Stimulated activated CD4-positive, alpha-beta T cell treated with anti-CD3 and anti-CD28 coated beads, Interleukin-4, amount 100 ng/mL, for 4 hours (primary cell): ENCODE measurements at regions not wholly inside any gene's neighbourhood (a gene's known extent, or its start where the extent isn't known, plus 50 kb on each side); places are given as distances from the start of the nearest gene placed in this dataset.

ENCODE experiments used
- DNase-seq, 2 experiments: peaks; one replicate each; pipeline ENCODE4 v3.0.0-alpha.2; 2020

DNA sequence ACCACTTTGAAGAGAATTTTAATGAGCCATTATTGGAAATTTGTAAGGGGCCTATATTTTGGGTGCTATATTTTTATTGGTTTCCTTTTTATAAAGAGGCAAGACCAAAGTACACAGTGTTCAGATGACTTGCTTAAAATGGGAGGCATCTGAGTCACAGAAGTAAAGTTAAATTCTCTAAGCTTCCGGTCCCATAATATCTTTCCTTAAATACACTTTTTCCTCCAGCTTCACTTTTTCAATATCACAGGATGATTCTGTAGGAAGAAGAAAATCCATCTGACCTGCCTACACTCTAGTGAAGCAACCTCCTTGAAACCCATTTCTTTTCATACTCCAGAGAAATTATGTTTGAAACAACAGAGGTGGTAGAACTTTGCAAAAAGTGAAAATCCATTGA, 274.0 kb downstream of the PIK3R1 start:
- DNase-seq, result no peak

DNA sequence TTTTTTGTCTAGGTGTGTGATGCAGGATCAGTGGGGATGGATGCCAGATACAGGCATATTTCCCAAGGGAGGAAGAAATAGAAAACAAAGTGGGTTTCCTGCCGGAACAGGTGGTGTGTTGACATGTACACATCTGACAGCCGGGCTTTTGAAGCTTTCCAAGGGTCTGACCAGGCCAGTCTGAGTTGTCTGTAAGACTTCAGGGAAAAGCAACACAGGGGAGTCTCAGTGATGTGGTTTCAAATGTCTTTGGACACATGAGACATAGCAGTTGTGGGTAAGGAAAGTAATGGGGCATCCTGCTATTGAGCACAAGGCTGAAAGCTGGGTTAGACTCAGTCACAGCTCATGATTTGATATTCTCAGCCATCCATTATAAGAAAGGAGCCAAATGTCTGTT, 274.9 kb downstream of the PIK3R1 start:
- no peak for DNase-seq

DNA sequence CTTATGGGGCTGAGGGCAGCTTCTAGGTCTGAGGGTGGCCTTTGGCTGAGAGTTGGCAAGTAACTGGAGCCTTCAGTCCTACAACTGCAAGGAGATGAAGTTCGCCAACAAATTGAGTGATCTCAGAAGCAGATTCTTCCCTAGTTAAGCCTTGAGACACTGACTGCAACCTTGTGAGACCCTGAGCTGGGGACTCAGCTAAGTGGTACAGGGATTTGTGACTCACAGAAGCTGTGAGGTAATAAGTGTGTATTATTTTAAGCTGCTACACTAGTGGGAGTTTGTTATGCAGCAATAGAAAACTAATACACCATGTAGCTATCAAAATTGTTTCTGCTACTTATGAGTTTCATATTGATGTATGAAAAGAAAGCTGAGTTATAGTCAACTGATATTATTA, 279.2 kb downstream of the PIK3R1 start:
- DNase-seq, result no peak

DNA sequence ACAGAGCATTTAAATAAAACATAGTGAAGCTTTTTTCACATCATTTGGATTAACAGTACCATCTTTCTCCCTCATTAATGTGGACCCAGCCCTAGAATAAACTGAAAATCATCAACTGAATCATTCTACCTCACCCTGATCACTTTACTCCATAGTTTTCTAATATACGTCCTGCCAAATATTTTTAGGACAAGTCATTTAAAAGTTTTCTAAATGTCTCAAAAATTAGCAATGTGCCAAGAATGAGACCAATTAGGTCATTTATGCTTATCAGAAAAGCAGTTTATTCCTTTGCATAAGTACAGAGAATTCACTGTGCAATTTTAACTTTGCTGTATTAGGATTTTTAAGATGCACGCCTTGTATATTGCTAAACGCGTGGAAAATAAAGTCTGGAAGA, 284.4 kb downstream of the PIK3R1 start:
- DNase-seq, result no peak

DNA sequence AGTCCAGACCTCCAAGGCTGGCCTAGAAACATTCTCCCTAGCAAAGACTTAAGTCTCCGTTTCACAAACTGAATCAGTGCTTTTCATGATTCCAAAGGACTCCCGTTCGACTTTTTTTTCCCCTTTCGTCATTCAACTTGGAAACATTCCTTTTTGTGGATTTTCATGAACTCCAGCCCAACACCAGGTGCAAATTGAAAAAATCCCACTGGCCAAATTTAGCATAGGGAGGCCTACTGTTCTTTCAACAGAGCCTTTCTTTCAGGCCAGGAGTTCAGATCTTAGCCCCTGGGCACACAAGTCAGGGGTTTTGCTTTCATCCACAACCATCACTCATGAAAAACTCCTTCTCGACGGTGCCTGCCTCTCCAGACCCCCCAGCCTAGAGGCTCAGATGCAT, 285.3 kb downstream of the PIK3R1 start:
- no peak for DNase-seq

DNA sequence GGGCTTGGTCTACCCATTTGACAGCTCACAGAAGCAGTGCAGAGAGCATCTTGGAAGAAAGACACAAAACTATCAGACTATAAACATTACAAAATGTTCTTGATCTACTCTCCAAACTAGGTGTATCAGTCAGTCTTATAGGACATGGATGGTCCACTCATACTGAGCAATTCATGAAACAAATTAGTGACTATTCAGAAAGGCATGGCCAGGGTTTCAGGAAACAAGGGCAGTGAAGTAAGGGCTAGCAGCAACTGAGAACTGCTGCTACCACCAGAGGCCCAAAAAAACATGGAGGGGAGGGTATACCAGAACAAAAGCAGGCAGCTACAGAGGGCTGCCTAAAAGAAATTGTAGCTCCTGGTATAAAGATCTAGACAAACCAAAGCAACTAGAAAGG, 287.0 kb downstream of the PIK3R1 start:
- DNase-seq, result no peak

DNA sequence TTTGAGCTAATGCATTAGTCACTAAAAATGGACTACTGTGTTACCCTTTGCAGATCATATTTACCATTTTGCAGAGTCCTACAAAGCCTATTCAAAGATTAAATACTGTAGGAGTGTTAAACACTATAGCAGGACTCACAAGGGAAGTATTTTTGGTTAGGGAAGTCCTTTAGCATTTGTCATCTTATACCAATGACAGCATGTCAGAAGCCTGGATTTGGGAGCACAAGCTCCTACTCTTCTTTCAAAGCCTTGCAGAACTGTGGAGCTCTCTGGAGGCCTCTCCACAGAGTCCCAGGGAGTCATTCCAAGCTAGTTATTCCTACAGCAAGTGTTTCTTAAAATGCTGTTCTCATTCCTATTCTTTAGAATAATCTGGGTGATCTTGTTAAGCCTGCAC, 288.8 kb downstream of the PIK3R1 start:
- DNase-seq, result no peak

DNA sequence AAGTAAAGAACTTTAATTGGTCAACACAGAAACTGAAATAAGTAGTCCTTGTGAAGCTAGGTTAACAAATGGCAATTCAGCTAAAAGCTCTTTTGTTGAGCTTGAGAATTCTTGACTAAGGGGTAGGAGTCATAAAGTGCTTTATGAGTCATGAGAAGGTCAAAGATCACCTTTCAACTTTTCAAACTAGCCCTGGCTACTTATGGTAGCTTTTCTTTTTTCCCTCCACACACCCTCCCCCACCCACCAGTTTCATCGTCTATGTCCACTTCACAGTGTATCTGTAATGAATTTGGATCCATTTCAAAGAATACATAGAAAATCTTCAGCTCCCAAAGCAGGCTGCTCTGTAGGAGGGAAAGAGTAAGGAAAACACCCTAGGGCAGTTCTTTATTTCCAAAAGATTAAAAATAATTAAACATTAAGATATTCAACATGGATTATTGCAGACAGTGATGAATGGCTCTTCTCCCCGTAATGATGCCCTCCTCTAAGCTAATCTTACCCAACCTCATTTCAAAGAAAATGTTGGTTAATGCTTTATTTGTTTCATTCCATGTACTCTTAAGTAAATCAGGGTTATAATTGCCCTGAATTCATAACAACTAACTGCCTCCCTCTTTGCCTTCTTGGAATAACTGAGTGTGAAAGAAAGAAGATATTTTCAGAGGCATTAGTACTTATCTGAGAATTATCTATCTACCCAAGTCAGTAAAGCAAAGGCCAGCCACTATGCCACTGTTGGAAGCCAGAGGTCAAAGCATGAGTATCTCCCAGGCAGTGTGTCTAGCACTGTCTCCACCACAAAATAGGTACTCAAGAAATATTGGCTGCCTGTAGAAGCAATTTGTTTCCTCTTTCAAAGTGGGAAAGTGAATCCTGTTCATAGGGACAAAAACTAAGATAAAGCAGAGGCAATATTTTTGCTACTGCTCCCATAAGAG, 290.6 kb downstream of the PIK3R1 start:
- no peak for DNase-seq

DNA sequence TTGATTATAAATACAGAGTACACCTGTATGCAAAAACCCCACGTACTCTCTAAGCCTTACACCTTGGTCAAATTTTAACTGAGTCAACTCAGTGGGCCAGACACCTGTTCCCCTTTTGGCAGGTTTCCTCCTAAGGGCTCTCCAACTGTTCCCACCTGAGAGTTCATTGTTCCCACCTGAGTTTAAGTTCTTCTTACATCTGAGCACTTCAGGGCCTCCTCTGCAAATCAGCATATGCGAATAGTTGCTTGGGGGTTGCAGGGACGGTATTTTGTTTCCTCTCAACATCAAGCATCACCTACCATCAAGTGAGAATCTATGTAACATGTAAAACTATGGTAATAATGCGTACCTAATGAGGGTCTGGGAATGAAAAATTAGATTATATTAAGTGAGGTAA, 300.0 kb downstream of the PIK3R1 start:
- no peak for DNase-seq

DNA sequence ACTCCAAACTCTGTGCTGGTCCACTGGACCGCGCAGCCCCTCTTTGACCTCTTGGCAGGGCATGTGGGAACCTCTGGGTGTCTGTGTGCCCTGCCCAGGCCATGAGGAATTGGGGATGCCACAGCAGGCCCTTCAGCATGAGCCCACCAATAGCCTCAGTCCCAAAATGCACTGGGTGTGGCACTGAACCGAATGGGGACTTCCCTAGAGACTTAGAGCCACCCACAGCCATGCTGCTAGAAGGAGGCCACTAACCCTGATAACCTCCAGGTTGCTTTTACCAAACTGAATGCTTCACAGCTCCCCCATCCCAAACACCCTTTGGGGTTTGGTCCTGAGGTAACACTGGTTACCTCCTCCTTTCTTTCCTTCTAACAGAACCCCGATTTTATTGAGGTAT, 302.7 kb downstream of the PIK3R1 start:
- DNase-seq, result no peak

DNA sequence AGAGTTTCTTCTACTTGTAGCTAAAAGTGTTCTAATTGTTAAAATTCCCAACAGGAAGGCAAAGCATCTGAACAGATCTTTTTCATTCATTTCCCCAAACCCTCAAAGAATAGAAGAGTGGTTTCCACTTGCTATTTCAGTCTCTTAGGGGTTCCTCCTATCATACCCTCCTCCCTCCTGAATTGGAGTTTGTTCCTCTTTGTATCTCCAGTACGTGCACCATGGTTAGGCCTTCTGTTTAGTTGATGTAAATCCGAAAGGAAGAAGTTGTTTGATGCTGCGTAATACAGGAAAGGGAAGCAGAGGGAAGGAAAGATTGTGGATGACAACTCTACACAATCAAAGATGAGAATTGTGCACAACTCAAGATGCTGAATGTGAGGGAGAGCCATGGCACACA, 303.6 kb downstream of the PIK3R1 start:
- no peak for DNase-seq

DNA sequence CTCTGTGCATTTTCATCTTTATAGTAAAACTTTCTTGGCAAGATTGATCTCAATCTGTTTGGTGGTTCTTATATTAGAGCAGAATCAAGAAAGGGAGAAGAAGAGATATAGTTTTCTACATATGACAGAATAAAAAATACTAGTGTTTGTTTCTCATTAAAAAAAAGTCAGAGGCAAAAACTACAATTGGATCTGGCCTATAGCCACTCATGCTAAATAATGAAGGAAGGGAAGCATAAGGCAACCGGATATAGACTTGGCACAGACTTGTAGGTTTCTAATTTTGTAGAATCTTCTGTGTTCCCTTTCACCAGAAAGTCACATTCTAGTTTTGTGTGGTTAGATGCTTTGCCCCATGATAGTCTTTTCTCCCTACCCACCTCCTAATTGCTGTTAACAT, 306.2 kb downstream of the PIK3R1 start:
- DNase-seq, result no peak

DNA sequence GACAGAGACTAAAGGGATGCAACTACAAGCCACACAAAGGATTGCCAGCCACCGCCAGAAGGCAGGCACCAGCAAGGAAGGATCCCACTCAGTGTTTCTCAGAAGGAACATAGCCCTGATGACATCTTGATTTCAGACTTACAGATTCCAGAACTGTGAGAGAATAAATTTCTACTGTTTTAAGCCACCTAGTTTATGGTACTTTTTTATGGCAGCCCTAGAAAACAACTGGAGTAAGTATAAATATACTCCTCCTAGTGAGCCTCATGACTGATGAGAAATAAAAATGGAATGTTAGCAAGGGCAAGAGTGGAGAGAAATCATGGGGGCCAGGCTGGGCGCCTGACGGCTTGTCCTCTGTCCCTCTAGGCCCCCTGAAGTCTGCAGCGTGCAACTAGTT, 307.3 kb downstream of the PIK3R1 start:
- no peak for DNase-seq

DNA sequence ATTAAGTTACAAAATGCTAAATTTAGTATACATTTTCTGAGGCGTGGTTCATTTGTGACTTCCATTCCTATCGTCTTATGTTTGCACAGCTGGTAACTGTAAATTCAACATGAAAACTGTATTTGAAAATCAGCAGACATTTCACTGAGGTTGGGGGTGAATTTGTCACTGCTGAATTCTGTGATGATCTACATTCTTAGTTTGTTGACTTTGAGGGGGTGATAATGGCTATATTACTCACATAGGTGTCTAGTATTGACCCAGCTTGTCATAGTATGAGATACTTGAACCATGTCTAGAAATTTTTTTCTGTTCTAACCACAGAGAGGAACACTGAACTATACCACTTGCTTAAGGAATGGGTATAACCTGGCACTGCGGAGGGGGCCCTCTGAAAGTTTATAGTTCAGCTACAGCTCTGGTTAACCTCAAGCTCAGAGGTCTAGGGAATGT, 313.3 kb downstream of the PIK3R1 start:
- DNase-seq, result no peak

DNA sequence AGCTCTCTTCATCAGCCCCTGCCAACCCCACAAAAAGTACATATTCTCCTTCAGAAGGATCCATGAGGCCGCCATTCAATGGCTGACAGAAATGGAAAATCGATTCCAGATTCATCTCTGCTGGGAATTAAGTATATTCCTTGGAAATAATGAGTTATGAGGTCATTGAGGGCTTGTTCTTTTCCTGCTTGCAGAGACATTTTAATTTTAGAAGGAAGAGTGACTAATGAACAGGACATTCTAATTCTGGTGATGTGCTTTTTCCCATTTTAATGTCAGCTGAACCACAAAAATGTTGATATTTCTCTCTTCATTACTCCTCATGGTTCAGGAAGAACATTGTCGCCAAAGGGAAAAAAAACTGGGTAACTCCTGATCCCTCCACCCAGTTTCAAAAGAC, 314.0 kb downstream of the PIK3R1 start:
- DNase-seq, result no peak

DNA sequence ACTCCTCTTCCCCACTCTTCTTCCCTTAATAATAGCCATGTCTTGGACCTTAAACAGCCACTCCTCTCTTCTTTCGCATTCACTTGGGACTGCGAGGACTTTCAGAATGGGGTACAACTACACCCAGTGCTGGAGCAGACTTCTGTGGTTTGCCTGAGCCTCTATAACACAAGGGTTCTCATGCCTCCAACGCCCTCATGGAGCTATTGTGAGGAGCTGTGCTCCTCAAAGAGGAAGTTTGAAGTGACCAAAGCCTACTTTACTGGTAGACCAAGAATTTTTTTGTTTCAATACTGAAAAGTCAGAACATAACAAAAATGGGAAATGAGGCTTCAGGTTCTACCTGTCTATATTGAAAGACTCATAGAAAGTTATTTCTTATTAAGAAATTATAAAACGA, 316.4 kb downstream of the PIK3R1 start:
- DNase-seq, result no peak

DNA sequence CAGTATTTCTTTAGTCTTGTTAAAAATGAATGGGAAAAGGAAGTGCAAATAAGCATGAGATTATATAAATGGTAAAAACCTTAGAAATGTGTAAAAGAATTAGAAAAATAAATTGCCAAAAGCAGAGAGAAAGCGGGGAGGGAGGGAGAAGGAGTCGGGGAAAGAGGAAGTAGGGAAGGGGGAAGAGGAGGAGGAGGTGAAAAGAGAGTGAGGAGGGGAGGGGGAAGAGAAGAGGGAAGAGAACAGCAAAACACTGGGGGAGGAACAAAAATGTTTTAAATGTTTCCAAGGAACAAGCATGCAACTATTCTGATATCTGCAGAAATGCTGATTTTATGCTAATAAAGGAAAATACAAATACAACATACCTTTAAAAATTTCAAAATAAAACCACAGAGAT, 317.5 kb downstream of the PIK3R1 start:
- no peak for DNase-seq

DNA sequence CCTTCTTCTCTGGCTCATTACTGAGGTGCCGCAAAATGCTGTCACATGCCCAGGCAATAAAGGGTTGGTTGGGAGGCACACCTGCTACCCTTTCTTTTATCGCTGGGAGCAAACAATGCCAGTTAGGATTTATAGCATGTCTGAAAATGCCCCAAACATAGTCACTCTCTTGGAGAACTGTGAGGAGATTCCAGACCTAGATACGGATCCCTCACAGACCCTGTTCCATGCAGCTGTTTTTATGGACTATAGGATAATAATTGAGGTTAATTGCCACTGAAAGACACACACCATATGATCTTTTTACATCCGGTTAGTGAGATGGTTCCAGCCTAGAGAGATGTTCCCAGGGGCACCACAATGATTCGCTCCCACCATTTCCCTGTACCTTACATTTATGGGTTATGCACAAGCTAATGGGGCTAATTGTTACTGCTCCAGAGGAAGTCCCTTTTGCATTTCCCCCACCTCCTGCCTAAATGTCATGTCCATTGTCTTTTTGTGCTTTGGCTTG, 318.1 kb downstream of the PIK3R1 start:
- no peak for DNase-seq

DNA sequence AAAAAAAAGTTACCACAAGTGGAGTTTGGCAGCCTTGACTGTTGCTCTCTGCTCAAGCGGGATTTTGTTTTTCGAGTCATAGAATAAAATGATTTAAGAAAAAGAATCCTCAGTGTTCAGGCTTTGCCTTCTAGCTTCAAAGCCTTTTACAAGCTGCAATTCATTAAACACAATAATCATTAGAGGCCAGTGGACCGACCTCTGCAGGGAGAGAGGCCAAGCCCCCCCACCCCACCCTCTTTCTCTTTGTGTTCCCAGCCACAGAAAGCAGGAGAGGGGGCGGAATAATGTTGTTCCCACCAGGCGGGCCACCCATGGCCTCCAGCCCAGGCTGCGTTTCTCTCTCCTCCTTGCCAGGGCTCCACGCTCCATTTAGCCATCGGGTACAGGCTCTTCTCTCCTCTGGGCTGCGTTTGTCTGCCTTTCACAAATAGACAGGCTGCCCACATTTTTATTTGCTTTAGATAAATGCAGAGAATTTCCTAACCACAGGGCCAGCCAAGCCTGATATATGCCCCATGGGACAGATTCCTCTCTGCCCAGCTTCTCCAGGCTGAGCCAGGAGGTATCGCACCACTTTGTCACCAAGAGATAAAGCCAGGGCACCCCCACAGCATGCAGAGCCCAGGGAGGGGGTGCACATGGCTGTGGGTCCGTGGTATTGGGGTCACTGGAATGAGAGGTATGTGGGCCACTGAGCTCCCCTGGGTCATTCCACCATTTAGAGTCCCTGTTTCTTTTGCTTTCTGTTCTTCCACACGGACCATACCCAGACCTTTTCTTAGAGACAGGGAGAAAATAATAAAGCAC, 318.8 kb downstream of the PIK3R1 start:
- no peak for DNase-seq

DNA sequence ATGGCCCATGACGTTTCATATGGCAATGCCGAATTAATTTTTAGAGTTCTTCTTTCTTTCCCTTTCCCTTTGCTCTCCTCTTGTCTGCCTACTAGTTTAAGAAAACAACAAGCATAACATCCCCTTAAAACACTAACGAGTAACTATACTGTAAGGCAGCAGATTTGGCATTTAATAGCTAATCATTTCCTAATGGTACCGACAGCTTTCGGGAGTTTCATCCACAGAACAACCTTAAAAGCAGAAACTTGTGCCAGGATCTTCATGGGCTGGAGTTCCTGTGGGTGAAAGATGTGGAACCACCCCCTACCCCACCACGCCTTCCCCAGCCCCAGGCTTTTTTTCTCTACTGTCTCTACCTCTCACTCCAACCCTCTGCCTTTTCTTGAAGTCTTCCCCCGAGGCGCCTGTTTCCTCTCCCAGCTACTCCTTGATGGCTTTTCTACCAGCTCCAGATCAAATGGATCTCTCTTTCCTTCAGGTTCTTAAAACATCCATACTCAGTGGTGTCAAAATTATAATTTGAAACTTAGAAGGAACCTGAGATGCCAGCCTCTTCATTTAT, 319.5 kb downstream of the PIK3R1 start:
- DNase-seq, result no peak

DNA sequence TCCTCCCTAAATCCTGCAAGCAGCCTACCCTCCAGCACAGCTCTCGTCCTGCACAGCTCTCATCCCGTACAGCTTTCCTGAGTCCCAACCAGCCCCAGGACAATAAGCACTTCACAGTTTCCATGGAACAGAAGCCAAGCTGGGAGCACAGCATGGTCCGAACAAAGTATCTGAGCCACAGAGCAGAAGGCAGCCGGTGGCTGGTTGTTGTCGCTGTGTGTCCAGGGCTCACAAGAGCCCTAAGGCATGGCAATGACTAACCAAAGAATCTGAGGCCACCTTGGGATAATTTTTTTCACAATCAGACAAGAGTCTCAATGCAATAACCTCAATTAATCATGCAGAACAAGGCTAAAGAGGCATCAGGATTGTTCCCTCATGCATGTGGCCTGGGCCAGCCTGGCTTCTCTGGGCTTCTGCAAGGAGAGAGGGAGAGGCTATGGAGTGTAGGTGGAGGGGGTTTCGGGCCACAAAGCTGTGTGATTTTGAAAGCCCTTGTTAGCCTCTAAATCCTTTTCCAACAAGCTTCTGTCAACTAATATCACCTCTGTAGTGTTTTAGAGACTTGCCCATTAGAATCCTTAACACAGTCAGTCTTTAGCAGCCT, 323.4 kb downstream of the PIK3R1 start:
- no peak for DNase-seq

DNA sequence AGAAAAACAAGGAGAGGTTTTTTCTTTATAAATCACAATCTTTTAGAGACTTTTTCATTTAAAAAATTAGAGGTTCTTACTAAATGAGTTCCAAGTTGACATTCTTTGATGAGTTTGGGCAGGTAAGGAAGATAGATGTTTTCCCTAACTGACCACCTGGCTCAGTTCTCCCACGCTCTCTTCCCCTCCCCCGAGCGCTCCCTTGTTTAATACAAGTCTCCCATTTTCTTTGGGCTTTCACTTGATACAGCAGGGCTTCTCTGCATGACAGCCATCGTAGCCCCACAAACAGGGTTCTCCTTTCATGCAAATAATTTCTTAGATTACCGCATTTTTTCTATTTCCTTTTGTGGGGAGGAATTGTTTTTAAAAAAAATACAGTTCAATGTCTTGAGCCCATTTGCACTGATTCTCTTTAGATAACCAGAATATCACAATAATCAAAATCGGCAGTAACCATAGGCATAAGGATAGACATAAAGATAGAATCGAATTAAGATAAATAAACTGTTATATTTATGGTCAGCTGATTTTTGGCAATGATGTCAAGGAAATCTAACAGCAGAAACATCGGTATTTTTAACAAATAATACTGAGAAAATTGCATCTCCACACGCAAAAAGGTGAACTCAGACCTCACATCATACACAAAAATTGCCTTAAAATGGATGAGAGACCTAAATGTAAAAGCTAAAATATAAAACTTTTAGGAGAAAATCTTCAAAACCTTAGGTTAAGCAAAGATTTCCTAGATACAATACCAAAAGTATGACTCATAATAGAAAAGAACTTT, 325.4 kb downstream of the PIK3R1 start:
- no peak for DNase-seq
